GM19238 (cell line): ENCODE measurements at regions not wholly inside any gene's neighbourhood (a gene's known extent, or its start where the extent isn't known, plus 50 kb on each side); places are given as distances from the start of the nearest gene placed in this dataset.

Source experiments
- DNase-seq: peaks from one replicate; pipeline ENCODE4 v3.0.0; 2011; ENCODE audit warnings: low spot score; ENCODE audit not compliant: insufficient read length

GRCh38 chr7:26487780-26488515 is 196.3 kb downstream of the SNX10 start:
- DNase-seq, result no peak

DNA sequence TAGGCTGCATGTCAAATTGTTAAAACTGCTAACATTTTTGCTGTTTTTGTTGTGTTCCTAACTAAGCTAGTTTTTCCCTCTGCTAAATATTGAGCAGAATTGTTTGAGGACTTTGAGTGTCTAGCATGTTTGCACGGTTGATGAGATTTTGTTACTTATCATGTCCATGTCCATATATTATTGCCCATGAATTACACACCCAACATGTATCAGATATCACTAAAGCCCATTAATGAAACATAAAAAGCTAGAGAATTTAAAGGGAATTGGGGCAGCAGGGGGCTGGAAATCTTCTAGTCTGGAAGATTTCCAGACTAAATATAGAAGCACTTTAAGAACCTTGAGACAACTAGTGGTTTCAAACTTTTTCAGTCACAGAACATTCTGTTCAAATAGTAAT is 197.7 kb downstream of the SNX10 start:
- DNase-seq, result no peak

DNA sequence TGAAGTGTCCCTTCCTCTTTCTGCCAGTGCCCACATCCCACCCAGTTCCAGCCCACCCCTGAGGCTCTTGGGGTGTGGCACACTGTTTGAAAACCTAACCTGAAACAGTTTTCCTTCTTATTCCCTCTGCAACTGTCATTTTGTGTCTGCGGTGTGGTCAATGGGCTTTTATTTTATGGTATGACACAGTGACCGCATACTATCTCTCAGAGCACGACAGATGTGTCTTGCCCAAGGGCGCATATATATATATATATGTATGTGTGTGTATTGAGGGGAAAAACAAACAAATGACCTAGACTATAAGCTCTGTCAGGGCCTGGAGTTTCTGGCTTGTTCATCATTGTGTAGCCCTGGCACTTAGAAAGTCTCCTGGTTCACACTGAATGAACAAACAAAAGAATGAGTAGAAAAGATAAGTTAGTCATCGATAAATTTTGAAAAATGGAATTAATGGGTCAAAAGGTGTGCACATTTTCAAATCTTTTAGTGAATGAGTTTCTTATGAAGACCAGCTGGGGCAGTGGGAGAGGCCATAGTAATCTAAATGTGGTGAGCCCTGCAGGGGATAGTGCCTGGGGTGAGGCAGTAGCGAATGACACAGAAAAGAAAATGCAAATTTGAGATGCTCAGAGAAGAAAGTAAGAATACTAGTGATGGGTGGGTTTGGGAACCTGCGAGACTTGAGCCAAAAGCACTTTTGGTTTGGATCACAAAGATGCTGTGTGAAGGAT is 198.4 kb downstream of the SNX10 start:
- no peak for DNase-seq

- DNase-seq, result no peak
Measured at GRCh38 chr7:26490640-26491624, 199.3 kb downstream of the SNX10 start.

GRCh38 chr7:26492816-26493215 is 201.2 kb downstream of the SNX10 start:
- DNase-seq, result no peak

DNA sequence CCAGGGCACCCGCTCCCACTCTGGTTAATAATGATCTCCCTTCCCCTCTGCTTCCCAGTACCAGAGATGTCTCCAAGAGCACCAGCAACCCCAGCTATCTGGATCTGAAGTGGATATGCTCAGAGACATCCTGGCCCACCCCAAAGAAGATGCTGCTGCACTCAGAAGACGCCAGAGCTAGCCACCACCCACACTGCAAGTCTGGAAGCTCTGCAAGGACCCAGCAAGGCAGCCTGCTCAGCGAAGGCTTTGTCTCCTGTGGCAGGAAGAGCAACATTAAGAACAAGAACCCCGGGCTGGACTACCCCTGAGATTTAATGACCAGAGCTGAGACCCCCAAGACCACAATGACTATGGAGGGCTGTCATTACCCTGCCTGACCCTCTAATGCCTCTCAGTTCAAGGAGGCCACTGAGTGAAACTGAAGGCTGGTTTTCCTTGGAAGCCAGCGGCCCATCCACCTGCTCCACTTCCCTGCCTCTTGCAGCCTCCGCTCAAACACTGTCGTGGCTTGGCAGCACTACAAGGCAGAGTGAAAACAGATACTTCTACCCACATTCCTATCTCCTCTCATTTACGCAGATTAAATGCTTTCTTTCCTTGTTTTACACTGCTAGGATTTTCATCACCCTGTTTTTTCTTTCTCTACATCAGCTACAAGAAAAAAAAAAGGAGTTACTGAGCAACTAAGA is 202.2 kb downstream of the SNX10 start:
- DNase-seq, result no peak

- DNase-seq, result no peak
Measured at GRCh38 chr7:26495569-26495968, 203.9 kb downstream of the SNX10 start.

- no peak for DNase-seq
Measured at GRCh38 chr7:26497801-26498596, 206.3 kb downstream of the SNX10 start.

DNA sequence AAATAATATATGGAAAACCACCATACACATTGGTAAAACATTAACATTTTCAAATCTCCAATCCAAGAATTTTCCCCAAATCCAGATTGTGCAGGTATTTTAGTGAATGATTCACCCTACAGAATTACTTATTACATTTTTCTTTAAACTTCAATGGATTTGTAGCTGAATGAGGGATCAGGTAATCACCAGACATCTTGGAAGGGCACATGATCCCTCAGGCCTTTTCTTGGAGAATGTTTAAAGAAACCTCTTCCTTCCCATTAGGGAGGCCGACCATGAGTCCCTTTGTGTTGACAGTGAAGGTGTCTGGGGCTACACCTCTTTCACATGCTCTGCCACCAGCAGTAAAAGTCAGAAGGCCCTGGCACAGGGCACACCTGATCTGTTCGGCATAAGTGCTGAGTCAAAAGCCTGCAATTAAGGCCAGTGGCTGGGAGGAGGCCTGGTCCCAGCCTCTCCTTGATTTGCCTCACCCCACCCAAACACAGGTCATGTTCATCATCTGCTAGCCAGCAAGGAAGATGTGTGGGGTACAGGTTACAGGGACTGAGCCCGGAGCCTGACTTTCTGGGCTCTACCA is 207.7 kb downstream of the SNX10 start:
- DNase-seq, result no peak

DNA sequence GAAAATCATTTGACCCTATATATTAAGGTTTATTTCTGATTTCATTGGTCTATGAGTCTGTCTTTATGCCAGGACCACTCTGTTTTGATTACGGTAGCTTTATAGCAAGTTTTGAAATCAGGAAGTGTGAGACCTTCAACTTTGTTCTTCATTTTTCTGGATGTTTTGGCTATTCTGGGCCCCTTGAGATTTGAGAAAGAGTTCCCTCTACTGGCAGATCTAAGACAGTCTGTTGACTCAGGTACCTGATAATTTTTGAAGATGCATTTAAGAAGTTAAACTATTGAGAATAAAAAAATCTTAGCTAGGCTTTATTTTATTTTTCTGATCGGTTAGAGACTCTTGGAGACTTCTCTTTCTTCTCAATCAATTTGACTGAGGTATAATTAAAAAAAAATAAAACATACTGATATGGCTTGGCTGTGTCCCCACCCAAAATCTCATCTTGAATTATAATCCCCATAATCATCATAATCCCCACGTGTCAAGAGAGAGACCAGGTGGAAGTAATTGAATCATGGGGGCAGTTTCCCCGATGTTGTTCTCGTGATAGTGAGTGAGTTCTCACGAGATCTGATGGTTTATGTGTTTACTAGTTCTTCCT is 209.2 kb downstream of the SNX10 start:
- peak; percentile 31 for DNase-seq

- DNase-seq, result no peak
Measured at GRCh38 chr7:26504411-26505120, 212.9 kb downstream of the SNX10 start.

DNA sequence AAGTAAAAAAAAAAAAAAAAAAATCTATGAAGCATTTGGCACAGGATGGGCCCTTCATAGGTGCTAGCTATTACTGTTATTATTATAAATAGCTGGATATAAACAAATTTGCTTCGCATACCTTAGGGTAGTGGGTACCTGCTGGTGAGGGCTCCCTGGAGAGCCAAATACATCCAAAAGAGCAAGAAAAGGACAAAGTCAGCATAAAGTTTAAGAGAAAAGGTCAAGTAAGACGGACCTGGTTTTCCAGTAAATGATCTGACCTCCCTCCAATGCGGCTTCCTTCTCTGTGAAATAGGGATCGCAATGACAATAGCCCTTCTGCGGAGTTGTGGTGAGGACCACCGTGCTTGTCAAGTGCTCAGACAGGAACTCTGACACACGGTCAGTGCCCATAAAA is 214.5 kb downstream of the SNX10 start:
- no peak for DNase-seq

GRCh38 chr7:26507108-26507987 is 215.7 kb downstream of the SNX10 start:
- DNase-seq, result no peak

DNA sequence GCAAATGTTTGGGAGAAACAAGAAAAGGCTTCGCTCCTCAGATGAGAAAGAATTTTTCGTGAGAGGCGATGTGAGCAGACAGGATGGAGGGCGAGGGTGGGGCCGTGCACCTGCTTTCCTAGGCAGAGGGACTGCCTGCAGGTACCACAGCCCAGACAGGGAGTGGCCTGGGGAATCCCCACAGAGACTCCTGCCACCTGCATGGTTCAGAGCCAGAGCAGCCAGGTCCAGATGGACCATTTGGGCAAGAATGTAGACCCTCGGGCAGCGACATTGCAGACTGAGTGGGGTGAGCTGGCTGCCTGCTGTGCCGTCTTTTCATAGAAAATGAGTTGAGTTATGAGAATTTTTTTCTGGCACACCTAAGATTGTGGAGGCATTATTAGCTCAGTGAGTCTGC is 216.8 kb downstream of the SNX10 start:
- DNase-seq, result no peak

DNA sequence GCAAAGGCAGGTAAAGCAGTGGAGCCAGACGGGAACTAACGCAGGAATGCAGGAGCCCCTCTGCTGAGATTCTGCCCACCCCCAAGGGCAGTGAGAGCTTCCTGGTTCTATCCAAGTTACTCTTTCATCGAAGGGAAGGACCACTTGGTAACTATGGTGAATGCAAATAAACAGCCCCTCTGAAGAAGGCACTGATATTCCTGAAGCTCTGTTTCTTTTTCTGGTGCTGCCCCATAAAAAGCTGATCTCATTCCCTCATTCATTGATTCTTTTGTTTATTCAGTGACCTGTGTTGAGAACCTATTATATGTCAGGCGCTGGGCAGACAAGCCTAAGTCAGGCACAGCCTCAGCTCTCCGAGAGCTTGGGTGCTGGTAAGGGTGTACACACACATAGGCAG is 217.3 kb downstream of the SNX10 start:
- no peak for DNase-seq

GRCh38 chr7:26510231-26510957 is 218.7 kb downstream of the SNX10 start:
- no peak for DNase-seq

GRCh38 chr7:26511866-26512265 is 220.2 kb downstream of the SNX10 start:
- DNase-seq, result no peak
